ENCODE measurements at regions not wholly inside any gene's neighbourhood (a gene's known extent, or its start where the extent isn't known, plus 50 kb on each side); places are given as distances from the start of the nearest gene placed in this dataset.

GRCh38 chr2:190767821-190768220, 112.8 kb upstream of the GLS start:
- TF ChIP-seq, protein P1, sequence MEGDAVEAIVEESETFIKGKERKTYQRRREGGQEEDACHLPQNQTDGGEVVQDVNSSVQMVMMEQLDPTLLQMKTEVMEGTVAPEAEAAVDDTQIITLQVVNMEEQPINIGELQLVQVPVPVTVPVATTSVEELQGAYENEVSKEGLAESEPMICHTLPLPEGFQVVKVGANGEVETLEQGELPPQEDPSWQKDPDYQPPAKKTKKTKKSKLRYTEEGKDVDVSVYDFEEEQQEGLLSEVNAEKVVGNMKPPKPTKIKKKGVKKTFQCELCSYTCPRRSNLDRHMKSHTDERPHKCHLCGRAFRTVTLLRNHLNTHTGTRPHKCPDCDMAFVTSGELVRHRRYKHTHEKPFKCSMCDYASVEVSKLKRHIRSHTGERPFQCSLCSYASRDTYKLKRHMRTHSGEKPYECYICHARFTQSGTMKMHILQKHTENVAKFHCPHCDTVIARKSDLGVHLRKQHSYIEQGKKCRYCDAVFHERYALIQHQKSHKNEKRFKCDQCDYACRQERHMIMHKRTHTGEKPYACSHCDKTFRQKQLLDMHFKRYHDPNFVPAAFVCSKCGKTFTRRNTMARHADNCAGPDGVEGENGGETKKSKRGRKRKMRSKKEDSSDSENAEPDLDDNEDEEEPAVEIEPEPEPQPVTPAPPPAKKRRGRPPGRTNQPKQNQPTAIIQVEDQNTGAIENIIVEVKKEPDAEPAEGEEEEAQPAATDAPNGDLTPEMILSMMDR (IDR thresholded peaks at IDR 0.05; ENCODE audit: insufficient read depth in 1 of 2, low read depth in 1 of 2, low read length in 1 of 2, severe bottlenecking in 1 of 2, unreplicated experiment in 1 of 2): no peak
- H3K9me3 ChIP-seq: no peaks in the 10 kb centered on the region
- no peaks in the 10 kb centered on the region for H3K9me3 Mint-ChIP-seq (ENCODE audit: unreplicated experiment)
- POLR2A ChIA-PET: no interaction called here
- no peak overlapping the region for H3K4me3 ChIP-seq (ENCODE audit: low read depth, low read length)
- DNase-seq: no peak
- H3K4me3 Mint-ChIP-seq (ENCODE audit: unreplicated experiment): no peak overlapping the region
- H3K27ac Mint-ChIP-seq (ENCODE audit: unreplicated experiment): no peak overlapping the region
- no peaks in the 10 kb centered on the region for H3K27me3 Mint-ChIP-seq (ENCODE audit: insufficient read depth, unreplicated experiment)
- no peaks in the 10 kb centered on the region for H3K4me1 Mint-ChIP-seq (ENCODE audit: low read depth, unreplicated experiment)
- CTCF ChIA-PET: no interaction called here
- no peaks in the 10 kb centered on the region for H3K36me3 ChIP-seq (ENCODE audit: control insufficient read depth, insufficient read depth, low read length)
- H3K4me1 ChIP-seq: no peaks in the 10 kb centered on the region
- intact Hi-C loops (cut with micrococcal nuclease; ENCODE audit: unreplicated experiment): no loop called here
- no TSS peak for BruUV-seq (replicated peaks)
- no peaks in the 10 kb centered on the region for H3K36me3 Mint-ChIP-seq (ENCODE audit: insufficient read depth, unreplicated experiment)
- H3K27me3 ChIP-seq (replicated peaks; ENCODE audit: control insufficient read depth, insufficient read depth, low read length): no peaks in the 10 kb centered on the region

DNA sequence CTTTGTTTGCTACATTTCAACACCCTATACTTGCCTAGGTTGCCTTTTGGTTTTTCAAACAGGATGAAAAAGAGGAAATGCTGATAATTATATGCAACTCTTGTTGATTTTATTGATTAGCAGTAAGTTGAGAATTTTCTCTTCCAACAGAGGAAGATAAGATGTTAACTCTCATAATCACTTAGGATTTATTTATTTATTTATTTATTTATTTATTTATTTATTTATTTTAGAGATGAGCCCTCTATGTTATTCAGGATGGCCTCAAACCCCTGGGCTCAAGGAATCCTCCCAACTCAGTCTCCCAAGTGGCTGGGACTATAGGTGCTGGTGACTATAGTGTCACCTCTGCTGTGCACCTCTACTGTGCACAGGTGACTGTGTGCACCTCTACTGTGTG, 111.4 kb upstream of the GLS start:
- no peaks in the 10 kb centered on the region for H3K9me3 Mint-ChIP-seq (ENCODE audit: unreplicated experiment)
- H3K36me3 Mint-ChIP-seq (ENCODE audit: insufficient read depth, unreplicated experiment): no peaks in the 10 kb centered on the region
- H3K27me3 ChIP-seq (replicated peaks; ENCODE audit: control insufficient read depth, insufficient read depth, low read length): no peaks in the 10 kb centered on the region
- no peaks in the 10 kb centered on the region for H3K4me1 Mint-ChIP-seq (ENCODE audit: low read depth, unreplicated experiment)
- BruUV-seq (replicated peaks): no TSS peak
- ChIA-PET CTCF (no interaction called here), POLR2A (no interaction called here)
- no peak overlapping the region for H3K27ac Mint-ChIP-seq (ENCODE audit: unreplicated experiment)
- TF ChIP-seq, protein P1 (IDR thresholded peaks at IDR 0.05; ENCODE audit: insufficient read depth in 1 of 2, low read depth in 1 of 2, low read length in 1 of 2, severe bottlenecking in 1 of 2, unreplicated experiment in 1 of 2): no peak
- H3K27me3 Mint-ChIP-seq (ENCODE audit: insufficient read depth, unreplicated experiment): no peaks in the 10 kb centered on the region
- no peaks in the 10 kb centered on the region for H3K36me3 ChIP-seq (ENCODE audit: control insufficient read depth, insufficient read depth, low read length)
- no peaks in the 10 kb centered on the region for H3K4me1 ChIP-seq
- intact Hi-C loops (cut with micrococcal nuclease; ENCODE audit: unreplicated experiment): no loop called here
- no peak overlapping the region for H3K4me3 Mint-ChIP-seq (ENCODE audit: unreplicated experiment)
- H3K4me3 ChIP-seq (ENCODE audit: low read depth, low read length): no peak overlapping the region
- no peaks in the 10 kb centered on the region for H3K9me3 ChIP-seq
- DNase-seq: no peak

DNA sequence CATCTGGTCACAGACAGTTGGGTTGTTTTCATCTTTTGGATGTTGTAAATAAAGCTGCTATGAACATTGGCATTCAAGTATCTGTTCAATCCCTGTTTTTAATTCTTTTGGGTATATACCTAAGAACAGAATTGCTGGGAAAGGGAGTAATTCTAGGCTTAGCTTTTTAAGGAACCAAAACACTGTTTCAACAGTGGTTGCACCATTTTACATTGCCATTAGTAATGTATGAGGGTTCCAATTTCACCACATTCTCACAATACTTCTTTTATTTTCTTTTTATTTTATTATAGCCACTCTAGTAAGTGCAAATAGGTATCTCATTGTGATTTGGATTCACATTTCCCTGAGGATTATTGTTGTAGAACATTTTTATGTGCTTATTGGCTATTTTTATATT, 108.9 kb upstream of the GLS start:
- TF ChIP-seq, protein P1 (IDR thresholded peaks at IDR 0.05; ENCODE audit: insufficient read depth in 1 of 2, low read depth in 1 of 2, low read length in 1 of 2, severe bottlenecking in 1 of 2, unreplicated experiment in 1 of 2): no peak
- intact Hi-C loops (cut with micrococcal nuclease; ENCODE audit: unreplicated experiment): no loop called here
- BruUV-seq (replicated peaks): no TSS peak
- no peaks in the 10 kb centered on the region for H3K4me1 Mint-ChIP-seq (ENCODE audit: low read depth, unreplicated experiment)
- no peaks in the 10 kb centered on the region for H3K4me1 ChIP-seq
- CTCF ChIA-PET: no interaction called here
- H3K27ac Mint-ChIP-seq (ENCODE audit: unreplicated experiment): no peak overlapping the region
- no peaks in the 10 kb centered on the region for H3K27me3 Mint-ChIP-seq (ENCODE audit: insufficient read depth, unreplicated experiment)
- no peak overlapping the region for H3K4me3 ChIP-seq (ENCODE audit: low read depth, low read length)
- POLR2A ChIA-PET: no interaction called here
- no peaks in the 10 kb centered on the region for H3K36me3 ChIP-seq (ENCODE audit: control insufficient read depth, insufficient read depth, low read length)
- H3K27me3 ChIP-seq (replicated peaks; ENCODE audit: control insufficient read depth, insufficient read depth, low read length): no peaks in the 10 kb centered on the region
- no peaks in the 10 kb centered on the region for H3K36me3 Mint-ChIP-seq (ENCODE audit: insufficient read depth, unreplicated experiment)
- H3K9me3 ChIP-seq: no peaks in the 10 kb centered on the region
- H3K4me3 Mint-ChIP-seq (ENCODE audit: unreplicated experiment): no peak overlapping the region
- DNase-seq: no peak
- peaks cover 11% of the 10 kb centered on the region for H3K9me3 Mint-ChIP-seq (ENCODE audit: unreplicated experiment)
